Stimulated activated naive CD4-positive, alpha-beta T cell (primary cell): ENCODE measurements at regions not wholly inside any gene's neighbourhood (a gene's known extent, or its start where the extent isn't known, plus 50 kb on each side); places are given as distances from the start of the nearest gene placed in this dataset.
"Not testable (repeated sequence)": the region's sequence is repeated elsewhere in the genome, so short reads cannot be mapped to it uniquely, and the experiment has no call there.

Experiments used
- DNase-seq, 6 experiments: peaks; one replicate each; lab custom pipeline; 2025; lab: John Stamatoyannopoulos, UW

GRCh38 chr3:106819440-106819839, 557.8 kb upstream of the CCDC54 start:
- DNase-seq: no peak

DNA sequence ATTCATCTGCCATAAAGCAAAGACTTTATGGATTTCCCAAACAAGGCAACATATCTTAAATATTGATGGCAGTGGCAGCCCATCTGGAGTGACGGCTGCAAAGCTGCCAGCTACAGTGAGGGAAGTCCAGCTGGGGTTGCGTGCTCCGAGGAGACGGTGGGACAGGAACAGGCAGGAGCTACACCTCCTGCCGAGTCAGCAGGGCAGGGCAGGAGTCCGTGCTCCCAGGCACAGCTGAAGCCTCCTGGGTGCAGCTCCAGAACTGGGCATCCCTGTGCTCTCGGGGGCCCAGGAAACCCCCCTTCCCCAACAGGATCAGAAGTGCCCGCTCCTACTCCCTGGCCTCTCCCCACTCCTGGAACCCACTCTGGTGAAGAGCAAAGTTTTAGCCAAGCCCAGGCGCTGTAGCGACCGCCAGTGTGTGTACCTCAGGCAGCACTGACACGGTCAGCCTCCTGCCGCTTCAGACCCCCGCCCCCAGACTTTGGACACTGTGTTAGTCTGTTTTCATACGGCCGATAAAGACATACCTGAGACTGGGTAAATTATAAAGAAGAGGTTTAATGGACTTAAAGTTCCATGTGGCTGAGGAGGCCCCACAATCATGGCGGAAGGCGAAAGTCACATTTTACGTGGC, 556.4 kb upstream of the CCDC54 start:
- DNase-seq: no peak

DNA sequence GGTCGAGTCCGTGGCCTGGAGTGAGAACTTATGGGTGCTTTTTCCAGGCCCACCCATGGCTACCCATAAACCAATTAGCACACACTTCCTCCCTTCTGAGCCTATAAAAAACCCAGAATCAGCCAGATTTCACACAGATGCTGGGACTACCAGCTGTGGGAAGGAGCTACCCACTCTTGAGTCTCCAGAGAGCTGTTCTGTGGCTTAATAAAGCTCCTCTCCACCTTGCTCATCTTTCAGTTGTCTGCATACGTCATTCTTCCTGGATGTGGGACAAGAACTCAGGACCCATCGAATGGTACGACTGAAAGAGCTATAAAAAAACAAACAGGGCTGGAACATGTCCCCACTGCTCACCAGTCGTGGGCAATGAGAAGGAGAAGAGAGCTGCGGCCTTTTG, 555.4 kb upstream of the CCDC54 start:
- no peak for DNase-seq

DNA sequence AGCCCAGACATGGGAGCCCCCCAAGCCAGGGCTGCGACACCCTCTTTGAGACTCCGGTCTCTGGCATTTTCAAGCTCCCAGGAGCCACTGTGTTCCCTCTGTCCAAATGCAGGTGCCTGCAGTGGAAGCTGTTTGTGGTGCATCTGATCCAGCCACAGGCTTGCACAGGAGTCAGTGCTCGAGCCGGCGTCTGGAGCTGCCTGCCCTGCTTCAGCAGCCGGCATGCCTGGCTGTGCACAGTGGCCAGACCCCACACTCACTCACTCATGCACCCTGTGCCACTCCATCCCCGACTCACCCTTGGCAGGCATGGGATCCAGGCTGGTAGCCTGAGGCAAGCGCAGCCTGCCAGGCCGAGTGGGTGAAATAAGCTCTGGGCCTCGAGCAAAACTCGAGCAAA, 555.0 kb upstream of the CCDC54 start:
- DNase-seq: no peak

DNA sequence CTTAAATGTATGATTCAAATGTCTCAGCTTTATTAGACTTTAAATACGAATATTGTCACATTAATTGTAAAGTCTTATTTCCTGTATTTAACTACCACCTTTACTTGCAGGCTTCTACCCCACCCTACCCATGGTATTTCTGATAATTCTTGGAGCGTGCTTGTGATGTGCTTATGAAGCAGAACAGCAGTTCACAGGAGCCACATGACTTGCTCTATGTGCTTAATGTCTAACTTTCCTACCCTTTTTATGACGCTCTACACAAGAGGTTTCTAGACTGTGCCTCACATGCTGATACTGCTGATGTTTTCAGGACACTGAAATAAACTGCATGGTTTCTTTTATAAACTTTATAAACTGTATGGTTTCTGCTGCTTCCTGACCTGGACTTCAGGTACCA, 553.5 kb upstream of the CCDC54 start:
- DNase-seq: no peak

DNA sequence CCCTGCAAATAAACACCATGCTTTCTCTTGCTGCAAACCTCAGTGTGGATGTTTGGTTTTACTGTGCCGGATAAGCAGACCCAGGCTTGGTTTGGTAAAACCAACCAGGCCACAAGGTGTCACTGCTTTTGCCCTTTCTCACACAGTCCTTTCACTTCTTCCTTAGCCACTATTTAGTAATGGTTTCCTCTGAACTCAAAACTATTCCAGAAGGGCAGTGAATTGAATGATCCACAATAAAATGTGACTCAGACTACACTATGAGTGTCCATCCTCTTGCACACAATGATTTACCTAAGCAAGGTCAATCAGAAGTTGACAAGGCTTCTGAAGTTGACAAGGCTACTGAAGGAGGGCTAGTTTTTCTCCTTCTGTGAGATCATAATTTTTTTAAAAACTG, 552.4 kb upstream of the CCDC54 start:
- no peak for DNase-seq

DNA sequence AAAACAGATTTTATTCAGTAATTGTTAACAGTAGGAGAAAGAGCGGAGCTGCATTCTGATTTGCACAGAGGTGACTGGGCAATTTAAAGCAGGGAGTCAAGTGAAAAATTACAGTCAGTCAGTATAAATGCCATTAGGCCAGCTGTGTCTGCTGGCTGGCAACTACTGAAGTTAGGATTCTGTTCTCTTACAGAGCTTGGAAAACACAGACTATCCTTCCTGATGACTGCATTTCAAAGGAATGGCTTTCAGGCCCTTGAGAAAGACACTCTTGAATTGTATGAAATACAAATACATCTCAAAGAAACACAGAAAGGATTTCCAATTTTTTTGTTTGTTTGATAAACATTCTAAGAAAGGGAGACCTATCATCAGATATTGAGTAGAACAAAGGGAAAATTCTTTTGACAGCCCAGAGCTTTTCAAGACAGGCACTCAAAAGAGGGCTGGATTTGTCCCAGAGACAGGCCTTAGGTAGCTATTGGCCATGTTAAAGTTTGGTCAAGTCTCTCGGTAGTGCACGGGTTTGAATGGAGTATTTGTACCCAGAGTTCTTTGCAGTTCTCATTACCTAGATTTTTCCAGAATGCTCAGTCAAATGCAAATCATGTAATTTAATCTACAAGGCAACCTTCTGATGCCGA, 551.2 kb upstream of the CCDC54 start:
- DNase-seq: no peak

DNA sequence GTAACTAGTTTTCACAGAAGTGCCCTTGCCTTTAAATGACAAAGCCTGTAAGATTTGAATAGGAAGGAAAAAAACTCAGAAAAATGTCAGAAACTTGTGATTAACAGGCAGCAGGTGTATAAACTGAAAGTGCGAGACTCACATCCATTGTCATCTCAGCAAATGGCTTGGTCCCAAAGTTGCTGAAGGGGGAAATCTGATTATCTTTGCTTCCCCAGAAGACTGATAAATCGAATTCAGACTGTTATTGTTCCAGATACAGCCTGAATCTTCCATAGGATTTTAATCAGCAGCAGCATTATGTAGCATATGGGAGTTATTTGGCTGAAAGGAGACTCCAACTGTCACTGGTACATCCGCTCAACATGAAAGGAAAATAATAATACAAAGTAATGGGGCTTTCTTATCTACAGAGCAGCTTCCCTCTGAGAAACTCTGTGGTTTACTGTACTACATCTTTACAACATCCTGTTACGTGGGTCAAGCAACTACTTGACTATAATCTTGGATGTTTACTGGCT, 550.4 kb upstream of the CCDC54 start:
- no peak for DNase-seq

DNA sequence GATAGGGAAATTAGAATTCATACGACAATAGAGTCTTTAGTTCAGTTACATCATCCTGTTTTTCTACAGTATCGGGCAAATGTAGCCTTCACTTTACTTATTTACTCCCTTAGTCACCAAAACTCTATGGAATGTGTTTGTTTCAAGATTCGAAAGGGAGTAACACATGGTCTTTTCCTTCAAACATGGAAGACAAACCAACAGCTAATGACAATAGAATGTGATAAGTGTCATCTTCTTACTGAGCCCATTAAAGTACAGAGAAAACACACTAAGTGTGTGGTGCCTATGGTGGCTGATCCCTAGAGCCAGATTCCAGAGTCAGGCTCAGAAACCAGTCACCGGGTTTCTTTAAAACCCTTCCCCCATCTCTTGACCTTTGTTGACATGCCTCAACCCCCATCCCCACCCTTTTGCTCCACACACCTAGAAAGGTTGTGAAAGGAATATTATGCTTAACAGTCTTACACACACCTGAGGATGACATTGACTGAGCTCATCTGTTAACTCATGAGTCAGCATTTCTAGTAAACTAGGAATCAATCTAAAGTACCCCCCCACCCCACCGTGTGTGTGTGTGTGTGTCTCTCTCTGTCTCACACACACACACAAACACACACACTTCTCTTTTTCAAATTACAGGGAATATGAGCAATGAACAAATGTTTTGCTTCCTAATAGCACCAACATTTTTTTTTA, 549.6 kb upstream of the CCDC54 start:
- no peak for DNase-seq

GRCh38 chr3:106829206-106829605, 548.0 kb upstream of the CCDC54 start:
- no peak for DNase-seq

DNA sequence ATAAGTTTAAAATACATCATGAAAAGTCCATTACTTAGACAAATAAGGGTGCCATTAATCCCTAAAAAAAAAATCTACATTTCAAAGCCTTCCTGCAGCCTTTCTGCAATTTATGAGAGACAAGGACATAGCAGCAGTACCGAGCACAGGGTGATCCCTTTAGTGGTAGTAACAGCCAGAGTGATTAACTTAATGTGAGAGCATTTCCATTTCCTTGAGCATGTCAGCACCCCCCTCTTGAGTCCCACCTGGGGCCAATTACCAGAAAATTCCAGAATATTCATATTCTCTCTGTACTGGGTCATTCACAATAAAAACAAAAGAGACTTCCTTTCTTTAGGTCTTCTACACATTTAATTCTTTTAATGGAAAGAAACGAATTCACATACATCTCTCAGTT, 546.9 kb upstream of the CCDC54 start:
- DNase-seq: no peak

GRCh38 chr3:106836906-106837305, 540.3 kb upstream of the CCDC54 start:
- DNase-seq: no peak

GRCh38 chr3:106837616-106838015, 539.6 kb upstream of the CCDC54 start:
- DNase-seq: no peak

GRCh38 chr3:106839576-106840280, 537.5 kb upstream of the CCDC54 start:
- DNase-seq: no peak

DNA sequence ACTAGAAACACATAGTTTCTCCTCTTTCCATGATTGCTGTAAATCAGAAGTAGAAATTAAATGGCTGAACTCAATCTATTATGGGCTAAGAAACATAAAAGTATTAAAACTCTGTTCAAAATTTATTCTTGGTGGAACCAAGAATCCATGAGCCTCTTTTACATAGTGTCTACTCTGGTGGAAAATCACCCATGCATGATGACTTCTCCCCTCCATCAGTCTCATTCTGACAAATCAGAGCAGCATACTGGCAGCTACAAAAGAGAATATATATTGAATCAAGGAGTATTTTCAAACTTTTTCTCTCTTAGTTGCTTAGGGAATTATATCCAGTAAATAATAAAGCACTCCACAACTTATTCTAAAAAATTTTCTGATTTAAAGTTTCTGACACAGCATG, 536.9 kb upstream of the CCDC54 start:
- DNase-seq: no peak

- no peak for DNase-seq
These were observed 535.1 kb upstream of the CCDC54 start for GRCh38 chr3:106842151-106842550.

- no peak for DNase-seq
These were observed 532.6 kb upstream of the CCDC54 start for GRCh38 chr3:106844638-106845037.

DNA sequence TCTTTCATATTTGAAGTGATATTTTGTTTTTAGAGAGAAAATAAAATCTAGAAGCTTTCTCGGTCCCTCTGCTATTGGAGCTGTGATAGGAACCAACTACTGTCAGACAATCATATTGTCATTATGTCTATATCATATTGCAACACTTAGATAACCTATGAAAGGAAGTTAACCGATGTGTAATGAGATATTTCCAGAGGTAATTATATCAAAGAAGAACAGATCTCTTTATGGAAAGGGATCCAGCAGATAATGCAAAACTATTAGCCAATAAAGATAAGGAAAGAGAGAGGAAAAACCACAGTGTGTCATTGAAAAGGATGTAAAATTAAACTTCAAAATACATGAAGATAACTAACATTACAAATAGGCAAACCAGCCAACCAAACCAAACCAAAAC, 529.1 kb upstream of the CCDC54 start:
- DNase-seq: no peak

- no peak for DNase-seq
These were observed 526.8 kb upstream of the CCDC54 start for GRCh38 chr3:106850437-106850836.

GRCh38 chr3:106858321-106858720, 518.9 kb upstream of the CCDC54 start:
- DNase-seq: not testable (repeated sequence)

DNA sequence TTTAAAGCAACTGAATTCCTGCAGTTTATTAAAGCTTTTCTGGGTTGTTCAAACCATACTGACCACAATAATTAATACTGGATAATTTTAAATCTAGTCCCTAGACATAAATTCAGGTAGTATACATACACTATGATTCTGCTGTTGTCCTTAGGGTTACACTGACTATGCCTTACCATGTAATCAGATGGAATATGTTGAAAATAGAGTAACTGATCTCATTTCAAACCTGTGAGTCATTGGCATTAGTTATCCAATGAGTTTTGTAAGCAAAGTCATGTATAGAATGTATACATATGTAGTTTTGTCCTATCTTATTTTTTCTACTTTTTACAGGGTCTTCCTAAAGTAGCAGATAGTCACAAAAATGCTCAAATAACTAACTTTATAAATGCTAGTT, 517.1 kb upstream of the CCDC54 start:
- DNase-seq: no peak

DNA sequence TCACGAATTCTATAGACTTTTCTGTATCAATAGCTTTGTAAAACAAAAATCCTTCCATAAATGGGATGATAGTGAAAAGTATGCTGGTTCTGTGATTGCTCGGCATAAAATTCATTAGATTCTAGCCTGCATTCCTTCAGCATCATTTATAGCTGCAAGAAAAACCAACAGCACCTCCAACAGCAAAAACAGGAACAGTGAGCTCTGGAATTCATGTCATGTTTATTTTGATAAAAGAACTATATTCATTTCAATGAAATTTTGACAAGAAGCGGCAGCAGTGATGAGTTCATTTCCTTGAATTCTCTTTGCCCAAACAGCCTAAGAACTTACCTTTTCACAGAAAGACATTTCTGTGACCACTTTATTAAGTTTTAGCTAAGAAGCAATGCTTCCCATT, 515.2 kb upstream of the CCDC54 start:
- DNase-seq: no peak

DNA sequence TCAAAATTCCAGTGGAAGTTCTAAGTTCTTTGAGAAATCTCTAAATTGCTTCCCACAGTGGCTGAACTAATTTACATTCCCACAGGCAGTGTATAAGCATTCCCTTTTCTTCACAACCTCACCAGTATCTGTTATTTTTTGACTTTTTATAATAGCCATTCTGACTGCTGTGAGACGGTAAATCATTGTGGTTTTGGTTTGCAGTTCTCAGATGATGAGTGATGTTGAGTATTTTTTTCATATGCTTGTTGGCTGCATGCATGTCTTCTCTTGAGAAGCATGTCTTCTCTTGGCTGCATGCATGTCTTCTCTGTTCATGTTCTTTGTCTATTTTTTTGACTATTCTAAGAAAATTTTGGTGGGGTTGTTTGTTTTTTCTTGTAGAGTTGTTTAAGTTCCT, 499.6 kb upstream of the CCDC54 start:
- no peak for DNase-seq
